HEK293 (cell line): ENCODE measurements at regions not wholly inside any gene's neighbourhood (a gene's known extent, or its start where the extent isn't known, plus 50 kb on each side); places are given as distances from the start of the nearest gene placed in this dataset.

Experiments
- IKZF3 ChIP-seq: fragments of 450-650 bp; IDR thresholded peaks from 2 replicates; pipeline ENCODE4 v1.5.0; 2018; ENCODE audit warnings: missing biosample characterization, mild to moderate bottlenecking, missing genetic modification characterization, moderate library complexity
- ZNF140 ChIP-seq: fragments of 450-650 bp; formaldehyde crosslinking; IDR thresholded peaks from 2 replicates; pipeline ENCODE4 v1.5.1; 2016; ENCODE audit warnings: missing biosample characterization, missing genetic modification characterization
- ZNF324 ChIP-seq: fragments of 450-650 bp; formaldehyde crosslinking; IDR thresholded peaks from 2 replicates; pipeline ENCODE4 v1.5.1; 2016; ENCODE audit warnings: missing biosample characterization, missing genetic modification characterization
- ZNF350 ChIP-seq: fragments of 450-650 bp; formaldehyde crosslinking; IDR thresholded peaks from 2 replicates; pipeline ENCODE4 v1.5.0; 2017; ENCODE audit warnings: missing biosample characterization, mild to moderate bottlenecking, missing genetic modification characterization
- ZSCAN30 ChIP-seq: fragments of 450-650 bp; IDR thresholded peaks from 2 replicates; pipeline ENCODE4 v1.5.1; 2018; ENCODE audit warnings: missing biosample characterization, mild to moderate bottlenecking, missing genetic modification characterization, moderate library complexity
- TF ChIP-seq, protein P1 (sequence below): fragments of 450-650 bp; formaldehyde crosslinking; IDR thresholded peaks from 2 replicates; pipeline ENCODE4 v1.5.1; 2016; ENCODE audit warnings: missing biosample characterization, missing genetic modification characterization
- TF ChIP-seq, protein P2 (sequence below): fragments of 450-650 bp; formaldehyde crosslinking; IDR thresholded peaks from 2 replicates; pipeline ENCODE4 v1.5.1; 2016; ENCODE audit warnings: missing biosample characterization, missing genetic modification characterization
- TF ChIP-seq, protein P3 (sequence below): fragments of 450-650 bp; IDR thresholded peaks from 2 replicates; pipeline ENCODE4 v1.5.1; 2018; ENCODE audit warnings: missing biosample characterization, mild to moderate bottlenecking, missing genetic modification characterization
- TF ChIP-seq, protein P4 (sequence below): fragments of 450-650 bp; formaldehyde crosslinking; IDR thresholded peaks from 2 replicates; pipeline ENCODE4 v1.5.1; 2016; ENCODE audit warnings: missing biosample characterization, missing genetic modification characterization

DNA sequence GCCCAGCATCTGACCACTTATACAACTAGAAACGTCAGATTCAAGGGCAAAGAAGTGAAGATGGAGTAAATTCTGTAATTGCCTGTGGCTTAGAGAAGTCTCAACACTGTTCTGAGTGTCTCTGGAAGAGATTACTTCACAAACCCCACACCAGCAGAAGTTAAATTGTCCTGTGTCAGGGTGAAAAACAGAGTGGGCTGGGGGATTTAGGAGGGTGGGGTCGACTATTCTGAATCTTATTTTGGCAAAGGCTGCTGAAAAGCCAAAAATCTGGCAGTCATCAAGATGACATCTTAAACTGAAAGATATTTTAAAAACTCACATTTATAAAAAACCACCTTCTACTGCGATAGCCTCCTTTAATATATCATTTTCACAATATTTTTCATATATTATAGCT lies 180.8 kb downstream of the KLHL28 start:
- TF ChIP-seq ZNF140 (tag by site-specific recombination): no peak
- TF ChIP-seq, protein P1, sequence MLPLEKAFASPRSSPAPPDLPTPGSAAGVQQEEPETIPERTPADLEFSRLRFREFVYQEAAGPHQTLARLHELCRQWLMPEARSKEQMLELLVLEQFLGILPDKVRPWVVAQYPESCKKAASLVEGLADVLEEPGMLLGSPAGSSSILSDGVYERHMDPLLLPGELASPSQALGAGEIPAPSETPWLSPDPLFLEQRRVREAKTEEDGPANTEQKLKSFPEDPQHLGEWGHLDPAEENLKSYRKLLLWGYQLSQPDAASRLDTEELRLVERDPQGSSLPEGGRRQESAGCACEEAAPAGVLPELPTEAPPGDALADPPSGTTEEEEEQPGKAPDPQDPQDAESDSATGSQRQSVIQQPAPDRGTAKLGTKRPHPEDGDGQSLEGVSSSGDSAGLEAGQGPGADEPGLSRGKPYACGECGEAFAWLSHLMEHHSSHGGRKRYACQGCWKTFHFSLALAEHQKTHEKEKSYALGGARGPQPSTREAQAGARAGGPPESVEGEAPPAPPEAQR (tag by site-specific recombination): no peak
- TF ChIP-seq, protein P2, sequence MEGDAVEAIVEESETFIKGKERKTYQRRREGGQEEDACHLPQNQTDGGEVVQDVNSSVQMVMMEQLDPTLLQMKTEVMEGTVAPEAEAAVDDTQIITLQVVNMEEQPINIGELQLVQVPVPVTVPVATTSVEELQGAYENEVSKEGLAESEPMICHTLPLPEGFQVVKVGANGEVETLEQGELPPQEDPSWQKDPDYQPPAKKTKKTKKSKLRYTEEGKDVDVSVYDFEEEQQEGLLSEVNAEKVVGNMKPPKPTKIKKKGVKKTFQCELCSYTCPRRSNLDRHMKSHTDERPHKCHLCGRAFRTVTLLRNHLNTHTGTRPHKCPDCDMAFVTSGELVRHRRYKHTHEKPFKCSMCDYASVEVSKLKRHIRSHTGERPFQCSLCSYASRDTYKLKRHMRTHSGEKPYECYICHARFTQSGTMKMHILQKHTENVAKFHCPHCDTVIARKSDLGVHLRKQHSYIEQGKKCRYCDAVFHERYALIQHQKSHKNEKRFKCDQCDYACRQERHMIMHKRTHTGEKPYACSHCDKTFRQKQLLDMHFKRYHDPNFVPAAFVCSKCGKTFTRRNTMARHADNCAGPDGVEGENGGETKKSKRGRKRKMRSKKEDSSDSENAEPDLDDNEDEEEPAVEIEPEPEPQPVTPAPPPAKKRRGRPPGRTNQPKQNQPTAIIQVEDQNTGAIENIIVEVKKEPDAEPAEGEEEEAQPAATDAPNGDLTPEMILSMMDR (tag by site-specific recombination): no peak
- TF ChIP-seq, protein P3, sequence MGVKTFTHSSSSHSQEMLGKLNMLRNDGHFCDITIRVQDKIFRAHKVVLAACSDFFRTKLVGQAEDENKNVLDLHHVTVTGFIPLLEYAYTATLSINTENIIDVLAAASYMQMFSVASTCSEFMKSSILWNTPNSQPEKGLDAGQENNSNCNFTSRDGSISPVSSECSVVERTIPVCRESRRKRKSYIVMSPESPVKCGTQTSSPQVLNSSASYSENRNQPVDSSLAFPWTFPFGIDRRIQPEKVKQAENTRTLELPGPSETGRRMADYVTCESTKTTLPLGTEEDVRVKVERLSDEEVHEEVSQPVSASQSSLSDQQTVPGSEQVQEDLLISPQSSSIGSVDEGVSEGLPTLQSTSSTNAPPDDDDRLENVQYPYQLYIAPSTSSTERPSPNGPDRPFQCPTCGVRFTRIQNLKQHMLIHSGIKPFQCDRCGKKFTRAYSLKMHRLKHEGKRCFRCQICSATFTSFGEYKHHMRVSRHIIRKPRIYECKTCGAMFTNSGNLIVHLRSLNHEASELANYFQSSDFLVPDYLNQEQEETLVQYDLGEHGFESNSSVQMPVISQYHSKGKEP (tag by site-specific recombination): no peak
- TF ChIP-seq, protein P4, sequence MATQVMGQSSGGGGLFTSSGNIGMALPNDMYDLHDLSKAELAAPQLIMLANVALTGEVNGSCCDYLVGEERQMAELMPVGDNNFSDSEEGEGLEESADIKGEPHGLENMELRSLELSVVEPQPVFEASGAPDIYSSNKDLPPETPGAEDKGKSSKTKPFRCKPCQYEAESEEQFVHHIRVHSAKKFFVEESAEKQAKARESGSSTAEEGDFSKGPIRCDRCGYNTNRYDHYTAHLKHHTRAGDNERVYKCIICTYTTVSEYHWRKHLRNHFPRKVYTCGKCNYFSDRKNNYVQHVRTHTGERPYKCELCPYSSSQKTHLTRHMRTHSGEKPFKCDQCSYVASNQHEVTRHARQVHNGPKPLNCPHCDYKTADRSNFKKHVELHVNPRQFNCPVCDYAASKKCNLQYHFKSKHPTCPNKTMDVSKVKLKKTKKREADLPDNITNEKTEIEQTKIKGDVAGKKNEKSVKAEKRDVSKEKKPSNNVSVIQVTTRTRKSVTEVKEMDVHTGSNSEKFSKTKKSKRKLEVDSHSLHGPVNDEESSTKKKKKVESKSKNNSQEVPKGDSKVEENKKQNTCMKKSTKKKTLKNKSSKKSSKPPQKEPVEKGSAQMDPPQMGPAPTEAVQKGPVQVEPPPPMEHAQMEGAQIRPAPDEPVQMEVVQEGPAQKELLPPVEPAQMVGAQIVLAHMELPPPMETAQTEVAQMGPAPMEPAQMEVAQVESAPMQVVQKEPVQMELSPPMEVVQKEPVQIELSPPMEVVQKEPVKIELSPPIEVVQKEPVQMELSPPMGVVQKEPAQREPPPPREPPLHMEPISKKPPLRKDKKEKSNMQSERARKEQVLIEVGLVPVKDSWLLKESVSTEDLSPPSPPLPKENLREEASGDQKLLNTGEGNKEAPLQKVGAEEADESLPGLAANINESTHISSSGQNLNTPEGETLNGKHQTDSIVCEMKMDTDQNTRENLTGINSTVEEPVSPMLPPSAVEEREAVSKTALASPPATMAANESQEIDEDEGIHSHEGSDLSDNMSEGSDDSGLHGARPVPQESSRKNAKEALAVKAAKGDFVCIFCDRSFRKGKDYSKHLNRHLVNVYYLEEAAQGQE (tag by site-specific recombination): no peak
- TF ChIP-seq ZSCAN30 (tag by site-specific recombination): no peak
- TF ChIP-seq ZNF350 (tag by site-specific recombination): no peak
- TF ChIP-seq ZNF324 (tag by site-specific recombination): no peak
- TF ChIP-seq IKZF3 (tag by site-specific recombination): no peak
